Bronchial epithelial cell (primary cell): ENCODE measurements at regions not wholly inside any gene's neighbourhood (a gene's known extent, or its start where the extent isn't known, plus 50 kb on each side); places are given as distances from the start of the nearest gene placed in this dataset.

ENCODE experiments used
- DNase-seq: peaks from one replicate; pipeline ENCODE4 v3.0.0-alpha.2; 2010; ENCODE audit warnings: low read depth
- FAIRE-seq: peaks from 2 replicates; lab custom pipeline; 2011; peaks lifted over from hg19 to GRCh38; lab: Jason Lieb, UNC
- H3K27me3 ChIP-seq: 2 replicates; pipeline ENCODE4 v1.5.1; 2011; ENCODE audit warnings: low read length; ENCODE audit not compliant: control insufficient read depth, insufficient read depth
- H3K36me3 ChIP-seq: 2 replicates; pipeline ENCODE4 v1.5.1; 2011; ENCODE audit warnings: low read length; ENCODE audit not compliant: control insufficient read depth, insufficient read depth
- H3K4me3 ChIP-seq: 2 replicates; pipeline ENCODE4 v1.5.1; 2011; ENCODE audit warnings: mild to moderate bottlenecking, low read depth, low read length, control low read depth
- TF ChIP-seq, protein P1 (sequence below): IDR thresholded peaks from 2 replicates; pipeline ENCODE4 v1.5.1; 2011; ENCODE audit warnings: mild to moderate bottlenecking, moderate library complexity, low read length, control low read depth, inconsistent platforms; ENCODE audit not compliant: insufficient read depth, severe bottlenecking

DNA sequence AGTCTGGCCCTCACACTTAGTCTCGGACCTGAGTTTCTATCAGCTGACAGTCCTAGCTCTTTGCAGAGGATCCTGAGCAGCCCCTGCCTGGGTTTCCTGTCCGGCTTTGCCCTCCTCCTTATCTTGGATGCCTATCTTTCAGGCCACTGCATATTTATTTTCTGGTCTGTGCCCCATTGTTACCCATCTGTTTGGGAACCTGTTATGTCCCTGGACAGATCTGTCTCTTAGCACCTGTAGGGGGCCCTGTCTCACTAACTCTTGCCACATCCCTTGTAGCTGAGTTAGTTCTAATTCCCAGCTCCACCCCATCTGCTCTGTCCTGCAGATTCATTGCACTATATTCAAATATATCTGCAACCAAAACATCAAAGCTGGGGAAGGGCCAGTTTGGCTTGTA is 514.9 kb upstream of the LCORL start:
- DNase-seq = no peak
- H3K27me3 ChIP-seq = no peaks in the 10 kb centered on the region
- TF ChIP-seq, protein P1, sequence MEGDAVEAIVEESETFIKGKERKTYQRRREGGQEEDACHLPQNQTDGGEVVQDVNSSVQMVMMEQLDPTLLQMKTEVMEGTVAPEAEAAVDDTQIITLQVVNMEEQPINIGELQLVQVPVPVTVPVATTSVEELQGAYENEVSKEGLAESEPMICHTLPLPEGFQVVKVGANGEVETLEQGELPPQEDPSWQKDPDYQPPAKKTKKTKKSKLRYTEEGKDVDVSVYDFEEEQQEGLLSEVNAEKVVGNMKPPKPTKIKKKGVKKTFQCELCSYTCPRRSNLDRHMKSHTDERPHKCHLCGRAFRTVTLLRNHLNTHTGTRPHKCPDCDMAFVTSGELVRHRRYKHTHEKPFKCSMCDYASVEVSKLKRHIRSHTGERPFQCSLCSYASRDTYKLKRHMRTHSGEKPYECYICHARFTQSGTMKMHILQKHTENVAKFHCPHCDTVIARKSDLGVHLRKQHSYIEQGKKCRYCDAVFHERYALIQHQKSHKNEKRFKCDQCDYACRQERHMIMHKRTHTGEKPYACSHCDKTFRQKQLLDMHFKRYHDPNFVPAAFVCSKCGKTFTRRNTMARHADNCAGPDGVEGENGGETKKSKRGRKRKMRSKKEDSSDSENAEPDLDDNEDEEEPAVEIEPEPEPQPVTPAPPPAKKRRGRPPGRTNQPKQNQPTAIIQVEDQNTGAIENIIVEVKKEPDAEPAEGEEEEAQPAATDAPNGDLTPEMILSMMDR = no peak
- FAIRE-seq = no peak
- no peak overlapping the region for H3K4me3 ChIP-seq
- no peaks in the 10 kb centered on the region for H3K36me3 ChIP-seq

DNA sequence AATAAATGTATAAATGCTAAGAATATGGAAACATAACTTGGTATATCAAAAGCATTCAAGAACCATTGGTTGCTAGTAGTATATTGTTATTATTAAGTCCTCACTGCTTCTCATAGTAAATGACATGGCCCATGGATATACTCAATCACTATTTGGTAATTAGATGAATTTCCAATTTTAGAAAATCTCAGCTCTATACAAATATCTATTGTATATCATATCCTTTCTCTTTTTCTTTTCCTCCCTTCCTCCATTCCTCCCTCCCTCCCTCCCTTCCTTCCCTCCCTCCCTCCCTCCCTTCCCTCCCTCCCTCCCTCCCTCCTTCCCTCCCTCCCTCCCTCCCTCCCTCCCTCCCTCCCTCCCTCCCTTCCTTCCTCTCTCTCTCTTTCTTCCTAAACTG is 514.4 kb upstream of the LCORL start:
- TF ChIP-seq, protein P1 = no peak
- FAIRE-seq = no peak
- Histone ChIP-seq H3K27me3 (no peaks in the 10 kb centered on the region), H3K4me3 (no peak overlapping the region), H3K36me3 (no peaks in the 10 kb centered on the region)
- DNase-seq = no peak

DNA sequence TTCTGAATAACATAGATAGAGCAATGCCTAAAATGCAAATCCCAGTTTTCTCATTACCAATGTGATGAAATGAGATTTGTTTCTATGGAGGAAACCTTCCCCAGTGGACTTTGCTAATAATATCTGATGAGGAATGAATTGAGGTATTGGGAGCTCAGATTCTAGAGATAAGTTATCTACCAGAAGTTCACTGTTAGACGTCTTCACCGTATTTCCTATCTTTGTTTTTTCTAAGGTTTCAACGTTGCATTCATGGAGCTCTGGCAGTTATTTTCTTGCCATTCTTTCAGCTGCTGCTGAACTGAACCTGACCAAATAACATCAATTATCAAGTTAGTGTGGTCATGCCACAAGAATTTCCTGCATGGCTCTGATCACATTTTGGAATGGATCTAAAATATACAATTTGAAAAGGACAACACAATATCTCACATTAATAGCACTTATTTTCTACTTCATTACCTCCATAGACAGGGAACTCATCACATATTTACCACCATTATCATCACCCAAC is 511.8 kb upstream of the LCORL start:
- Histone ChIP-seq H3K36me3 (no peaks in the 10 kb centered on the region), H3K27me3 (no peaks in the 10 kb centered on the region), H3K4me3 (no peak overlapping the region)
- TF ChIP-seq, protein P1 = no peak
- FAIRE-seq (no peak), DNase-seq (no peak)

DNA sequence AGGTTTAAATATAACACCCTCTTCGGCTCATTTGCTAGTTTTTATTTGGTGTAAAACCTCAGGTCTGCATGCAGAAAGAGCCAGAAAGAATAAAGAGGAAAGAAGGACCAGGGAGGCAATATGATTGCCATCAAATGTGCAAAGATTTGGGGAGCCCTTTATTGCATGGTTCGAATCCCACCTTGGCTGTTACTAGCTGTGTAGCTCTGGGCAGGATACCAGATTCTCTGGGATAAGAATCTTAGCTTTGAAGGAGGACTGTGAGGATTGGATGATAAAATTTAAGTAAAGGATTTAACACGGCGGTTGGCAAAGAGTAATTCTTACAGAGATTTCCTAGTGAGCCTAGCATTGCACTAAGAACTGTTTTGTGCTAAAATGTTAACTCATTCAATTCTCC is 510.2 kb upstream of the LCORL start:
- TF ChIP-seq, protein P1 = no peak
- DNase-seq (no peak), FAIRE-seq (no peak)
- H3K36me3 ChIP-seq = no peaks in the 10 kb centered on the region
- H3K4me3 ChIP-seq = no peak overlapping the region
- H3K27me3 ChIP-seq = no peaks in the 10 kb centered on the region

DNA sequence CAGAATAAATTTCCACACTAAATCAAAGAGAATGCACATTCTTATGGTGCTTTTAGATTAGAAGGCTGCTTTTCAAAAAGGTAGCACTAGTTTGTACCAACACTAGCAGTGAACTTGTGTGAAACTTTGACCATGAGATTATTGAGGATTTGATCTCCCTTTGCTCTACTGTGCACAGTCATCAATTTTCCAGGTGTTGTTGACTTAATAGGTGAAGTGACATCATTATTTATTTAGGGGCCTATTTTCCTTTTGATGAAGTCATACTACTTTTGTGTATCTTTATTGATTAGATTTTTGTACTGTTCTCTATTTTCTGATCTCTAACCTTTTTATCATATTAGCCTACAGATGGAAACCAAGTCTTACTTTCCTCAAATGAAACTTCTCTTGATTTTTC is 507.9 kb upstream of the LCORL start:
- FAIRE-seq (no peak), DNase-seq (no peak)
- no peaks in the 10 kb centered on the region for H3K36me3 ChIP-seq
- TF ChIP-seq, protein P1 = no peak
- no peak overlapping the region for H3K4me3 ChIP-seq
- no peaks in the 10 kb centered on the region for H3K27me3 ChIP-seq

DNA sequence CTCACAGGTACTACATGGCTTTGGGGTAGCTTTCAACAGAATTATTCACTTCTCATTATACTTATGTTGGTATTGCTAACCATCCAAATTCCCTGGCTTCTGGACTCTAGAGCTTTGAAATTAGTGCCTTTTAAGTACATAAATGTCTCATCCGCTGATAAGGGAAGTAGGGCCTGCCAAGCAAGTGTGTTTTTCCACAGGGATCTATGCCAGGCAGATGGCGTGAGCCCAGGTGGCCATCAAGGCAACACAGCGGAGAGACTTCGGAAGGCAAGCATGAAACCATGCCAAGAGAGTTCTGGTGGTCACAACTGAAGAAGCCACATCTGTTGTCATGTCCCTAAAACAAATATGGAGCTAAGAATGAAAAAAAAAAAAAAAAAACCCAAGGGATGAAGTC is 503.1 kb upstream of the LCORL start:
- Histone ChIP-seq H3K4me3 (no peak overlapping the region), H3K27me3 (no peaks in the 10 kb centered on the region), H3K36me3 (no peaks in the 10 kb centered on the region)
- DNase-seq = no peak
- no peak for FAIRE-seq
- TF ChIP-seq, protein P1 = no peak
